ENCODE measurements at regions not wholly inside any gene's neighbourhood (a gene's known extent, or its start where the extent isn't known, plus 50 kb on each side); places are given as distances from the start of the nearest gene placed in this dataset.
"Not testable (repeated sequence)": the region's sequence is repeated elsewhere in the genome, so short reads cannot be mapped to it uniquely, and the experiment has no call there.

DNA sequence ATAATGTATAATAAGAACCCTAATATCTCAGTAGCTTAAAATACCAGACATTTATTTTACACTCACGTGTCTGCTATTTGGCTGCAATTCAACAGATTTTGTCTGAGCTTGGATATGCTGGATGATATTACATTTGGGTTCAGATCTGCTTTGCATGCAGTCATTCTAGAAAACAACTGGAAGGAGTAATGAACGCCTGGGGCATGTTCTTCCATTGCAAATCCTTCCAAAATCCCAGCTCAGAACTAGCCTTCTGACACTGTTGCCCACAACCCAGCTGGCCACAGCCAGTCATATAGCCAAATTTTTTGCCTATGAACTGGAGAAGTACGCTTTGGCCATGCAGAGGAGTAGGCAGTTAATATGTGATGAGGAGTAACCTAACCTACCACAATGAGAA, 597.8 kb upstream of the VRK2 start:
- DNase-seq (ENCODE audit: low spot score in 2 of 2) (no peak), ATAC-seq (ENCODE audit: low read depth) (no peak)
- Mint-ChIP-seq H3K9me3 (no peaks in the 10 kb centered on the region), H3K27ac (no peak overlapping the region), H3K4me3 (no peak overlapping the region), H3K27me3 (no peaks in the 10 kb centered on the region), H3K36me3 (no peaks in the 10 kb centered on the region), H3K4me1 (no peaks in the 10 kb centered on the region)

DNA sequence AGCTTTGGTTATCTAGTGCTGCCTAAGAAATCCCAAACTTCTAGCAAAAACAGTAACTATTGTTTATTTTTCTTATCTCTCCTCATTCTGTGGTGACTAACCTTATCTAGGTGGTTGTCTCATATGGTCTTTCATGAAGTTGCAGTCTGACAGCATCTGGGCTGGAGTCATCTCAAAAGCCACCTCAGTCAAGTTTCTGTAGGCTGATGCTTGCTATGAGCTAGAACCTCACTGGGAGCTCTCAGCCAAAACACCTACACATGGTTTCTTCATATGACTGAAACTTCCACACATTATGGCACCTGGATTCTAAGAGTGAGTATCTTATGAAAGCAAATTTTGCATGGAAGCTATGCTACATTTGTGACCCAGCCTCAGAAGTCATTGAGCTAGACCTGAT, 596.4 kb upstream of the VRK2 start:
- no peaks in the 10 kb centered on the region for H3K27me3 Mint-ChIP-seq
- H3K9me3 Mint-ChIP-seq, result no peaks in the 10 kb centered on the region
- H3K4me1 Mint-ChIP-seq, result no peaks in the 10 kb centered on the region
- no peaks in the 10 kb centered on the region for H3K36me3 Mint-ChIP-seq
- ATAC-seq (ENCODE audit: low read depth) (no peak), DNase-seq (ENCODE audit: low spot score in 2 of 2) (no peak)
- H3K4me3 Mint-ChIP-seq, result no peak overlapping the region
- no peak overlapping the region for H3K27ac Mint-ChIP-seq

- H3K27ac Mint-ChIP-seq, result no peak overlapping the region
- ATAC-seq (ENCODE audit: low read depth), result no peak
- DNase-seq (ENCODE audit: low spot score in 2 of 2), result no peak
Observed at GRCh38 chr2:57452634-57453033, 594.0 kb upstream of the VRK2 start.

GRCh38 chr2:57453945-57454344, 592.7 kb upstream of the VRK2 start:
- H3K27me3 Mint-ChIP-seq, result no peaks in the 10 kb centered on the region
- H3K27ac Mint-ChIP-seq, result no peak overlapping the region
- no peaks in the 10 kb centered on the region for H3K36me3 Mint-ChIP-seq
- ATAC-seq (ENCODE audit: low read depth), result no peak
- H3K9me3 Mint-ChIP-seq, result no peaks in the 10 kb centered on the region
- H3K4me3 Mint-ChIP-seq, result no peak overlapping the region
- DNase-seq (ENCODE audit: low spot score in 2 of 2), result no peak
- H3K4me1 Mint-ChIP-seq, result no peaks in the 10 kb centered on the region

More at GRCh38 chr2:57452634-57453033, 594.0 kb upstream of the VRK2 start:
- Mint-ChIP-seq H3K9me3 (no peaks in the 10 kb centered on the region), H3K36me3 (no peaks in the 10 kb centered on the region), H3K4me3 (no peak overlapping the region), H3K4me1 (no peaks in the 10 kb centered on the region), H3K27me3 (no peaks in the 10 kb centered on the region)

DNA sequence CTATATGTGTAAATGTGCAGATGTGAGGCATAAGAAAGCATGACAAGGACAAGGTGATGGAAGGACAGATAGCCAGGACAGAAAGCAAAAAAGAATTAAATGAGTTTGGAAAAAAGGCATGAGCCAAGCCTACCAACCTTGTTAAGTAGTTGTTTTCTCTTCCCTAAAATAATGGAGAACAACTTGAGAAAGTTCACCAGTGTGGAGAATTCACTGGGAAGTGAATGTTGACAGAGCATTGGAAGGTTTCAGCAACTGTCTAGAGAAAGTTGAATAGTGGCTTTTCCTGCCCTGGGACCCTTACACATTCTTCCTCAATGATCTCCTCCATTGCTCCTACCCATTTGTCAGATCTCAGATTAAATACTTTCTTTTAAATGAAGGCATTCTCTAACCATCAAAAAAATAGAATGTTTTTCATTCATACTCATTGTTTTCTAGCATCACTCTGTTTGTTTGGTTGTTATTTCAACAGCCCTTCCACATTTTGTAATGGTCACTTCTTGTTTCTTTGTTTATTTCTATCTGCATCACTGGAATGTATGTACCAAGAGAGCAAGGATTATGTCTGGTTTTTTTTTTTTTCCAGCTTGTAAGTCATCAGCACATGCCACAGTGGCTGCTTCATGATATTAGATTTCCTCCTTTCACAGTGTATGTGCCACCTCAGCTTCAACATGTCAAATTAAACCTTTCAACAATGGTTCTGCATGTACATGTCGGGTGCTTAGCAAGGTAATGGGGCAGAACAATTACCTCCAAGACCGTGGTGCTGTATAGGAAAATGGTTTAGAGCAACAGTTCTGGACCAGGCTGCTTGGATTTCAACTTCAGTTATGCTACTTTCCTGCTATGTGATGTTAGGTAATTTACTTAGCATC, 586.0 kb upstream of the VRK2 start:
- H3K9me3 Mint-ChIP-seq, result no peaks in the 10 kb centered on the region

GRCh38 chr2:57461624-57462023, 585.0 kb upstream of the VRK2 start:
- Mint-ChIP-seq H3K4me3 (no peak overlapping the region), H3K9me3 (no peaks in the 10 kb centered on the region), H3K27ac (no peak overlapping the region), H3K27me3 (peaks cover 2% of the 10 kb centered on the region), H3K4me1 (no peaks in the 10 kb centered on the region), H3K36me3 (no peaks in the 10 kb centered on the region)
- DNase-seq (ENCODE audit: low spot score in 2 of 2) (no peak), ATAC-seq (ENCODE audit: low read depth) (no peak)

More for the DNA sequence above, 586.0 kb upstream of the VRK2 start:
- ATAC-seq (ENCODE audit: low read depth) (no peak), DNase-seq (ENCODE audit: low spot score in 2 of 2) (no peak)
- Mint-ChIP-seq H3K4me3 (no peak overlapping the region), H3K27ac (no peak overlapping the region), H3K36me3 (no peaks in the 10 kb centered on the region), H3K27me3 (peaks cover 2% of the 10 kb centered on the region), H3K4me1 (no peaks in the 10 kb centered on the region)

GRCh38 chr2:57465067-57465466, 581.5 kb upstream of the VRK2 start:
- no peak overlapping the region for H3K4me3 Mint-ChIP-seq
- H3K9me3 Mint-ChIP-seq, result peaks cover 3% of the 10 kb centered on the region
- DNase-seq (ENCODE audit: low spot score in 2 of 2) (no peak), ATAC-seq (ENCODE audit: low read depth) (no peak)
- no peak overlapping the region for H3K27ac Mint-ChIP-seq
- H3K36me3 Mint-ChIP-seq, result no peaks in the 10 kb centered on the region
- no peaks in the 10 kb centered on the region for H3K4me1 Mint-ChIP-seq
- peaks cover 4% of the 10 kb centered on the region for H3K27me3 Mint-ChIP-seq

DNA sequence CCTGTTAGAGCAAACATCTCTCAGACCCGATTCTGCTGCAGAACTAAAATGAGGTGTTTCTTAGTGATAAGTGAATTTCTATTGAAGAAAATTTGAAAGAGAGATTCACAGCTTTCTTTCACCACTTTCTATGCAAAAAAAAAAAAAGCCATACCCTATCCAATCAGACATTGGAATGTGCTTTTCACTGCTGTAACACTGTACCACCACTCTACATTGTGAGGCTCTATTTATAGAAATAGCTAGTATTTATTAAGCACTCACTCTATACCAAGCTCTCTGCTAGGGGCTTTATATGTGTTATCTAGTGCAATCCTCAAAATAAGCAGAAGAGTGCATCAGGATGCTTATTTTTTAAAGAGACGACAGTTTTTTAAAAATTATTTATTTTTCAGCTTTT, 580.6 kb upstream of the VRK2 start:
- Mint-ChIP-seq H3K9me3 (peaks cover 3% of the 10 kb centered on the region), H3K4me3 (no peak overlapping the region), H3K36me3 (no peaks in the 10 kb centered on the region), H3K27me3 (peaks cover 4% of the 10 kb centered on the region), H3K27ac (no peak overlapping the region), H3K4me1 (no peaks in the 10 kb centered on the region)
- no peak for ATAC-seq (ENCODE audit: low read depth)
- no peak for DNase-seq (ENCODE audit: low spot score in 2 of 2)

DNA sequence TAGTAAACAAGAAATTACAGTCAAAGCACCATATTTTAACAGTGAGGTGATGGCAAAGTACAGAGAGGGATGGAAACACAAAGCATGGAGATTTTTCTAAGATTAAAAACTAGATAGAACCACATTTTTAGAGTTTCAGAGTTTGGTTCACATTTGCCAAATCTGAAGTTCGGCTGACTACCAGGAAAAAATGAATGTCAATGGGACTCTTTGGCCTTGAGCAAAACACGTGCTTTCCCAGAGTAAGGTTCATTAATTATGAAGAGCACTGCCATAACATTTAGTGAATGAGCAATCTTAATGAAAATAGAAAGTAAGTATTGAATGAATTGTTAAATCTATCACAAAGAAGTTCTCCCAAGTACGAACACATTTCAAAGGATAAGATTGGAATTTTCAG, 571.2 kb upstream of the VRK2 start:
- no peak for DNase-seq (ENCODE audit: low spot score in 2 of 2)
- Mint-ChIP-seq H3K27ac (no peak overlapping the region), H3K36me3 (peaks cover 2% of the 10 kb centered on the region), H3K27me3 (no peaks in the 10 kb centered on the region), H3K4me3 (no peak overlapping the region), H3K9me3 (no peaks in the 10 kb centered on the region), H3K4me1 (no peaks in the 10 kb centered on the region)
- no peak for ATAC-seq (ENCODE audit: low read depth)

DNA sequence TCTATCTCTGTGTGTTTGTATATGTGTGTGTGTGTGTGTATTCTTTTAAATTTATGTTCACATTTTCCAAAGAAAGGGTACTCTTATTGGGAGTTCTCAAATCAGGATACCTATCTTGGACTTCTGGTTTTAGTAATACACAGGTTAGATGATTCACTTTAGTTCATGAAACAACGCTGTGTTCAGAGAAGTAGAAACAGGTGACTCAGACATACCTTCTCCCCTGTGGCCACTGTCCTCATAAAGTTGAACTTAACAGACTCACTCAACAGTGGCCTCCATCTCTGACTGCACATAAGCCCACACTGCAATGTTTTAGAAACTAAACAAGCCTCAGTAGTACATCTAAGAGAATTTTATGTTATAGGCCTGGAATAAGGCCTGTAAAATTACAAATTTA, 566.6 kb upstream of the VRK2 start:
- Mint-ChIP-seq H3K4me1 (no peaks in the 10 kb centered on the region), H3K27ac (no peak overlapping the region), H3K4me3 (no peak overlapping the region), H3K9me3 (no peaks in the 10 kb centered on the region), H3K27me3 (no peaks in the 10 kb centered on the region), H3K36me3 (peaks cover 2% of the 10 kb centered on the region)
- ATAC-seq (ENCODE audit: low read depth) (no peak), DNase-seq (ENCODE audit: low spot score in 2 of 2) (no peak)

DNA sequence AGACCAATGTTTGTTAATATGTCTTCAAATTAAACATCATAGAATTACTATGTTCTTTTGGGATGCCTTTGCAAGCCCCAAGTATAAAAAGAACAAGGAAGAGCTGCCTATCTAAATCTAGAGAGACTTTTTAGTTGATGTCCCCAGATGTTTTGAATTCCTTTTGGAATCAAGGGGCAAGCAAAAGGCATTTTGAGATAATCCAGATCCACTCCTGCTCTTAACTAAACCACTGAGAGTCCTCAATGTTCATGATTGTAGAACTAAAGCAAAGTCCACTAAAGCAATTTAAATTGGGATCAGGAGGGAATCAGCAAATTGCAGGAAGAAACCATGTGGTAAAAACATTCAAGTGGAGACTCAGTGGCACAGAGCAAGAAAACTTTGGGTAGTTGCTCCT, 558.5 kb upstream of the VRK2 start:
- DNase-seq (ENCODE audit: low spot score in 2 of 2) (no peak), ATAC-seq (ENCODE audit: low read depth) (no peak)
- no peaks in the 10 kb centered on the region for H3K4me1 Mint-ChIP-seq
- no peaks in the 10 kb centered on the region for H3K9me3 Mint-ChIP-seq
- H3K27ac Mint-ChIP-seq, result no peak overlapping the region
- no peaks in the 10 kb centered on the region for H3K27me3 Mint-ChIP-seq
- H3K36me3 Mint-ChIP-seq, result no peaks in the 10 kb centered on the region
- H3K4me3 Mint-ChIP-seq, result no peak overlapping the region

GRCh38 chr2:57490741-57491140, 555.9 kb upstream of the VRK2 start:
- ATAC-seq (ENCODE audit: low read depth) (no peak), DNase-seq (ENCODE audit: low spot score in 2 of 2) (no peak)
- H3K4me1 Mint-ChIP-seq, result no peaks in the 10 kb centered on the region
- no peaks in the 10 kb centered on the region for H3K36me3 Mint-ChIP-seq
- no peak overlapping the region for H3K27ac Mint-ChIP-seq
- H3K9me3 Mint-ChIP-seq, result no peaks in the 10 kb centered on the region
- no peak overlapping the region for H3K4me3 Mint-ChIP-seq
- peaks cover 2% of the 10 kb centered on the region for H3K27me3 Mint-ChIP-seq

- Mint-ChIP-seq H3K27me3 (peaks cover 2% of the 10 kb centered on the region), H3K4me3 (no peak overlapping the region), H3K27ac (no peak overlapping the region), H3K9me3 (no peaks in the 10 kb centered on the region), H3K4me1 (no peaks in the 10 kb centered on the region), H3K36me3 (no peaks in the 10 kb centered on the region)
- ATAC-seq (ENCODE audit: low read depth) (no peak), DNase-seq (ENCODE audit: low spot score in 2 of 2) (no peak)
Observed at GRCh38 chr2:57491213-57491612, 555.4 kb upstream of the VRK2 start.

DNA sequence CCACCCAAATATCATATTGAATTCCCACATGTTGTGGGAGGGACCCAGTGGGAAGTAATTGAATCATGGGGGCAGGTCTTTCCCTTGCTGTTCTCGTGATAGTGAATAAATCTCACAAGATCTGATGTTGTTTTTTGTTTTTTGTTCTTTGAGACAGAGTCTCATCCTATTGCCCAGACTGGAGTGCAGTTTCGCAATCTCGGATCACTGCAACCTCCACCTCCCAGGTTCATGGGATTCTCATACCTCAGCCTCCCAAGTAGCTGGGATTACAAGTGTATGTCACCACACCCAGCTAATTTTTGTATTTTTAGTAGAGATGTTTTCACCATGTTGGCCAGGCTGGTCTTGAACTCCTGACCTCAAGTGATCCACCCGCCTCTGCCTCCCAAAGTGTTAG, 552.6 kb upstream of the VRK2 start:
- not testable (repeated sequence) for H3K27me3 Mint-ChIP-seq; H3K4me3 Mint-ChIP-seq; H3K4me1 Mint-ChIP-seq; H3K27ac Mint-ChIP-seq; H3K9me3 Mint-ChIP-seq; ATAC-seq (ENCODE audit: low read depth); DNase-seq (ENCODE audit: low spot score in 2 of 2); H3K36me3 Mint-ChIP-seq

- H3K27ac Mint-ChIP-seq, result no peak overlapping the region
- no peaks in the 10 kb centered on the region for H3K9me3 Mint-ChIP-seq
- no peak overlapping the region for H3K4me3 Mint-ChIP-seq
- H3K36me3 Mint-ChIP-seq, result no peaks in the 10 kb centered on the region
- ATAC-seq (ENCODE audit: low read depth) (peak; percentile 48), DNase-seq (ENCODE audit: low spot score in 2 of 2) (peak; percentile 15 to 20)
- no peaks in the 10 kb centered on the region for H3K4me1 Mint-ChIP-seq
- H3K27me3 Mint-ChIP-seq, result peaks cover 2% of the 10 kb centered on the region
Observed at GRCh38 chr2:57497489-57498096, 549.0 kb upstream of the VRK2 start.

Data from memory B cell (primary cell).